ENCODE measurements at regions not wholly inside any gene's neighbourhood (a gene's known extent, or its start where the extent isn't known, plus 50 kb on each side); places are given as distances from the start of the nearest gene placed in this dataset.

GRCh38 chr5:166200532-166200931 lies 2090.9 kb upstream of the WWC1 start:
- TF ChIP-seq EZH2phosphoT487 (IDR thresholded peaks at IDR 0.05; ENCODE audit: insufficient read depth, low read depth) (no peak), EZH2 (IDR thresholded peaks at IDR 0.05; ENCODE audit: insufficient read depth, poor library complexity, severe bottlenecking) (no peak)
